GM23248 (cell line): ENCODE measurements at regions not wholly inside any gene's neighbourhood (a gene's known extent, or its start where the extent isn't known, plus 50 kb on each side); places are given as distances from the start of the nearest gene placed in this dataset.

Experiments
- EZH2 ChIP-seq: fragments of 200-600 bp; sonication (generic); IDR thresholded peaks from 2 replicates; pipeline ENCODE4 v1.6.1; 2018; ENCODE audit warnings: antibody characterized with exemption, mild to moderate bottlenecking; ENCODE audit not compliant: insufficient read depth, poor library complexity, severe bottlenecking
- EZH2phosphoT487 ChIP-seq: fragments of 200-600 bp; sonication (generic); IDR thresholded peaks from 2 replicates; pipeline ENCODE4 v1.6.1; 2018; ENCODE audit warnings: antibody characterized with exemption, moderate library complexity, mild to moderate bottlenecking, low read depth; ENCODE audit not compliant: insufficient read depth

GRCh38 chr16:73220836-73221235 lies 172.9 kb upstream of the ZFHX3 start:
- no peak for TF ChIP-seq EZH2phosphoT487
- TF ChIP-seq EZH2 = no peak
